ENCODE measurements at regions not wholly inside any gene's neighbourhood (a gene's known extent, or its start where the extent isn't known, plus 50 kb on each side); places are given as distances from the start of the nearest gene placed in this dataset.
A peak's percentile ranks its signal among the peaks of the same experiment; 100 is the strongest.
"Not testable (repeated sequence)": the region's sequence is repeated elsewhere in the genome, so short reads cannot be mapped to it uniquely, and the experiment has no call there.

DNA sequence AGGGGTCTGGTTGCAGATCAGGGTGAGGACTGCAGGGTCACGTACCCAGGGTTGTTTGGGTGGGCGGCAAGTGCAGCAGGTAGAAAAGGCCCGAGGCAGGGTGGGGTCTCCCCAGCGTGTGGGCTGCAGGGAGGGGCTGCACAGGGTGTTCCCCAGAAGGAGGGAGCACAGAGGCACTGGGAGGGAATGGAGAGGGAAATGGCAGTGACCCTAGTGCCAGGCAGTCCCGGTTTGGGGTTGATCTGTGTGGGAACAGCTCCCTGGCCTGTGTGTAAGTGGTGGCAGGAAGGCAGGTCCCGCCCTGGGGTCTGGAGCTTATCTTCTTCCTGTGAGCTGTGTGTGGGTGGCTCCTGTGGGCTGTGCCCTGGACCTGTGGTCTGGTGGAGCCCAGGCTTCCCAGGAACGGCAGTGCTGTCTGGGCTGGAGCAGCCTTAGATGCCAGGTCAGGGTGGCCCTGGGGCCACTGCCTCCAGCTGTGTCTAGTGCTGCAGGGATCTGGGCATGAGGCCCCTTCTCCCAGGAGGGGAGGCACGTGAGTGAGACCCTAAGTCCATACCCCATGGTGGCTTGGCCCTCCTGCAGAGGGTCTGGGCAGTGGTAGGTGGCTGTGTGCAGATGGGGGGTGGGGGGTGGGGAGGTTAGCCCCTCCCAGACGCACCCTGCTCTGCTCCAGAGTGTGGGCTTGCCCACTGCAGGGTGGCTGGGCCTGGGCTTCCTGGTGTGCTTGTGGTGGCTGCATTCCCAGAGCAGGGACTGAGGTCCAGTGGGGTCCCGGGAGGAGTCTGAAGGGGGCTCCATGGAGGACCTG lies 363.5 kb downstream of the TMEM121 start:
- peak; percentile 4 for DNase-seq
- WGBS, 2 donors (ENCODE audit: low coverage in 1 of 2), result 55 to 60% methylated on average over 1 to 7 of the region's 10 CpGs
- Histone ChIP-seq H3K4me3 (no peak overlapping the region), H3K4me1 (no peaks in the 10 kb centered on the region), H3K27me3 (no peaks in the 10 kb centered on the region), H3K36me3 (no peaks in the 10 kb centered on the region), H3K9me3 (no peaks in the 10 kb centered on the region), H3K27ac (no peak overlapping the region)
- in situ Hi-C loops (cut with MboI; ENCODE audit: low pct_ligation_motif_present in 1 of 4, low pct_unique_long_range_greater_than_20kb in 1 of 4, low sequenced_read_pairs in 3 of 4) (no loop called here), intact Hi-C loops (cut with DNase I; ENCODE audit: low total_unique reads) (loop anchor here (10.0 kb wide), 1 partner anchor 1005 kb away; no protein-coding TSS in a partner anchor)
- TF ChIP-seq POLR2AphosphoS5 (IDR thresholded peaks at IDR 0.05) (no peak), EP300 (IDR thresholded peaks at IDR 0.05; ENCODE audit: low read depth) (no peak), POLR2A (IDR thresholded peaks at IDR 0.05) (no peak)
- TF ChIP-seq, protein P1, sequence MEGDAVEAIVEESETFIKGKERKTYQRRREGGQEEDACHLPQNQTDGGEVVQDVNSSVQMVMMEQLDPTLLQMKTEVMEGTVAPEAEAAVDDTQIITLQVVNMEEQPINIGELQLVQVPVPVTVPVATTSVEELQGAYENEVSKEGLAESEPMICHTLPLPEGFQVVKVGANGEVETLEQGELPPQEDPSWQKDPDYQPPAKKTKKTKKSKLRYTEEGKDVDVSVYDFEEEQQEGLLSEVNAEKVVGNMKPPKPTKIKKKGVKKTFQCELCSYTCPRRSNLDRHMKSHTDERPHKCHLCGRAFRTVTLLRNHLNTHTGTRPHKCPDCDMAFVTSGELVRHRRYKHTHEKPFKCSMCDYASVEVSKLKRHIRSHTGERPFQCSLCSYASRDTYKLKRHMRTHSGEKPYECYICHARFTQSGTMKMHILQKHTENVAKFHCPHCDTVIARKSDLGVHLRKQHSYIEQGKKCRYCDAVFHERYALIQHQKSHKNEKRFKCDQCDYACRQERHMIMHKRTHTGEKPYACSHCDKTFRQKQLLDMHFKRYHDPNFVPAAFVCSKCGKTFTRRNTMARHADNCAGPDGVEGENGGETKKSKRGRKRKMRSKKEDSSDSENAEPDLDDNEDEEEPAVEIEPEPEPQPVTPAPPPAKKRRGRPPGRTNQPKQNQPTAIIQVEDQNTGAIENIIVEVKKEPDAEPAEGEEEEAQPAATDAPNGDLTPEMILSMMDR (IDR thresholded peaks at IDR 0.05), result no peak

DNA sequence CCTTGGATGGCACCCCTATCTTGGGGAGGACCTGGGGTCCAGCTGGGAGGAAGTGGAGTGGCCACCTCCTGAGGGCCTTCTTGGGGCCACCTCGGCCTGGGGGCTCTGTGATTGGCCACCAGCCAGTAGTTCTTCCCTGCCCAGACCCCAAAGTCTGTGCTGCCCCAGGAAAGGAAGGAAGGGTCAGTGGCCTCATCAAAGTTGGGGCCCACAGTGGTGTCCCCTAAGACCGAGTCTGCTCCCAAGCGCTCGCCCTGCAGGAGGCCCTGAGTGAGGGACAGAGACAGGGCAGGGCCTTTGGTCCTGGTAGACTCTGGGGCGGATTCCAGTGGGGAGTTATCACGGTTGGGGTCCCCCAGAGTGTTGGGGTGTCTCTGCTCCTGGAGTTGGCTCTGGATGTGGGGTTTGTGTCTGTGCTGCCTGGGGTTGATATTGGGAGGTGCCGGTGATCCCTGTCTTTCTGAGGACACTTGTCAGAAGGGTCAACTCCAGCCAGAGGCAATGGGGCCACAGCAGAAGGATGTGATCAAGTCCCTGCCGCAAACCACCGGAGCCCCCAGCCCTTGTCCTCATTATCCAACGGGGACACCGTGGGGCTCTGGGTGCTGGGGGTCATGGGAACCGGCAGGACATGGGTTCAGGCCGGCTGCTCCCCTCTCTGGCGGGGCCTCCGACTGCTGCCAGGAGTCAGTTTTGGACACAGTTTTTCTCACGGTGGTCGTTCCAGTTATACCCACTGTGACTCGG lies 364.3 kb downstream of the TMEM121 start:
- Histone ChIP-seq H3K4me1 (no peaks in the 10 kb centered on the region), H3K27me3 (no peaks in the 10 kb centered on the region), H3K4me3 (no peak overlapping the region), H3K9me3 (no peaks in the 10 kb centered on the region), H3K27ac (no peak overlapping the region), H3K36me3 (no peaks in the 10 kb centered on the region)
- in situ Hi-C loops (cut with MboI; ENCODE audit: low pct_ligation_motif_present in 1 of 4, low pct_unique_long_range_greater_than_20kb in 1 of 4, low sequenced_read_pairs in 3 of 4), result no loop called here
- intact Hi-C loops (cut with DNase I; ENCODE audit: low total_unique reads), result no loop called here
- WGBS, 2 donors (ENCODE audit: low coverage in 1 of 2), result 89% methylated on average over 18 of the region's 18 CpGs; no CpG with 5 or more reads in 1 of the 2 donors
- DNase-seq, result peak; percentile 5
- TF ChIP-seq, protein P1 (IDR thresholded peaks at IDR 0.05), result no peak
- TF ChIP-seq POLR2A (IDR thresholded peaks at IDR 0.05) (no peak), POLR2AphosphoS5 (IDR thresholded peaks at IDR 0.05) (no peak), EP300 (IDR thresholded peaks at IDR 0.05; ENCODE audit: low read depth) (no peak)

DNA sequence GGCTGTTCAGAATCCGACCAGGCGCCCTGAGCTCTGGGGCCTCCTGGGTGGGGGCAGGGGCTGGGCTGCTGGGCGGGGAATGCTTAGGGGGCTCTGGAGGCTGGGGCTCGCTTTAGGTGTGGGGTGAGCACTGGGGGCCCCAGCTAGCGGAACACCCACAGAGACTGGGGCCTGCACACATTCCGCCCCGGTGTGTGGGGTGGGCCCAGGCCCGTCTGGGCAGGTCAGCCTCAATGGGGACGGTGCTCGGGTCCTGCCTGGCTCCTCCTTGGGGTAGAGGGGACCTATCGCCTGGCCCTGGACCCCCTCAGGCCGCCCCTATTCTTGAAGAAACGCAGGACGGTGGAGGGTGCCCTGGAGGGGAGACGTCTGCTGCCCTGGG lies 364.8 kb downstream of the TMEM121 start:
- Histone ChIP-seq H3K27ac (no peak overlapping the region), H3K4me1 (no peaks in the 10 kb centered on the region), H3K9me3 (no peaks in the 10 kb centered on the region), H3K36me3 (no peaks in the 10 kb centered on the region), H3K27me3 (no peaks in the 10 kb centered on the region), H3K4me3 (no peak overlapping the region)
- 72% methylated on average over 13 of the region's 15 CpGs; no CpG with 5 or more reads in 1 of the 2 donors for WGBS, 2 donors (ENCODE audit: low coverage in 1 of 2)
- DNase-seq, result no peak
- TF ChIP-seq POLR2AphosphoS5 (IDR thresholded peaks at IDR 0.05), result no peak
- TF ChIP-seq, protein P1 (IDR thresholded peaks at IDR 0.05), result no peak
- TF ChIP-seq EP300 (IDR thresholded peaks at IDR 0.05; ENCODE audit: low read depth), result no peak
- no peak for TF ChIP-seq POLR2A (IDR thresholded peaks at IDR 0.05)
- intact Hi-C loops (cut with DNase I; ENCODE audit: low total_unique reads), result no loop called here
- in situ Hi-C loops (cut with MboI; ENCODE audit: low pct_ligation_motif_present in 1 of 4, low pct_unique_long_range_greater_than_20kb in 1 of 4, low sequenced_read_pairs in 3 of 4), result no loop called here

DNA sequence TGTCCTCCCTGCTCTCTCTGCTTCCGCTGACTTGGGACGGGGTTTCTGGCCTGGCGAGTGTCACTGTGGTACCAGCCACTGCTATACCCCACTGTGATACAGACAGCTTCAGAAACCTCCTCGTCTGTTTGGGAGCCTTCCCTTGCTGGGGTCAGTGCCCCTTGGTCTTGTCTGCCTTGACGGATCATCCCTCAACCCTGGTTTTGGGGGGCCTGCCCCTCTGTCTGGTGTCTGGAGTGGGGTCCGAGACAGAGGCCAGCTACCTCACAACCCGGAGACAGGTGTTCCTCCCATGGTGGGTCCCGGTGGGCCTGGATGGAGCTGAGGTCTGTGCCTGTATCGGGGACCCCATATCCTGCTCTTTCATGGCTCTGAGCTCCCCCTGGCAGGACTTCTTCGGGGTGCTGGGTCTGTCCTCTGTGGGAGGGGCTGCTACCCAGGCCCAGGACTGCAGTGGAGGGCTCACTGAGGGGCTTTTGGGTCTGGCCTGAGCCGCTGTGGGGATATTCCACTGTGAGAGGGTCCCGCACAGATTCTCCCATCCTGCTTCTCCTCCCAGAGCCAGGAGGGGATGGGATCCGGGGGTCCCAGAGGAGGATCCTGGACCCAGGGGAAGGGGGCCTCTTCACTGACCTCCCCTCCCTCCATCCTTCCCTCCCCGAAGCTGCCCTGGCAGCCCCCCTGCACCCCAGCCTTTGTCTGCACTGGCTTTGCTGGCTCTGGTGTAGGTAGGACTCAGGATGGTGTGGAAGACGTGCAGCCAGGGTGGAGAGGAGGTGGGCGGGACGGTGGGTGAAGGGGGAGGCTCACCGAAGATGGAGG lies 365.5 kb downstream of the TMEM121 start:
- no peak overlapping the region for H3K27ac ChIP-seq
- no peaks in the 10 kb centered on the region for H3K4me1 ChIP-seq
- TF ChIP-seq, protein P1 (IDR thresholded peaks at IDR 0.05), result no peak
- TF ChIP-seq POLR2AphosphoS5 (IDR thresholded peaks at IDR 0.05) (no peak), EP300 (IDR thresholded peaks at IDR 0.05; ENCODE audit: low read depth) (no peak), POLR2A (IDR thresholded peaks at IDR 0.05) (no peak)
- in situ Hi-C loops (cut with MboI; ENCODE audit: low pct_ligation_motif_present in 1 of 4, low pct_unique_long_range_greater_than_20kb in 1 of 4, low sequenced_read_pairs in 3 of 4), result no loop called here
- no peak overlapping the region for H3K4me3 ChIP-seq
- WGBS, 2 donors (ENCODE audit: low coverage in 1 of 2), result 68% methylated on average over 17 of the region's 18 CpGs; no CpG with 5 or more reads in 1 of the 2 donors
- intact Hi-C loops (cut with DNase I; ENCODE audit: low total_unique reads), result no loop called here
- H3K36me3 ChIP-seq, result no peaks in the 10 kb centered on the region
- peak; percentile 5 for DNase-seq
- no peaks in the 10 kb centered on the region for H3K9me3 ChIP-seq
- H3K27me3 ChIP-seq, result no peaks in the 10 kb centered on the region

DNA sequence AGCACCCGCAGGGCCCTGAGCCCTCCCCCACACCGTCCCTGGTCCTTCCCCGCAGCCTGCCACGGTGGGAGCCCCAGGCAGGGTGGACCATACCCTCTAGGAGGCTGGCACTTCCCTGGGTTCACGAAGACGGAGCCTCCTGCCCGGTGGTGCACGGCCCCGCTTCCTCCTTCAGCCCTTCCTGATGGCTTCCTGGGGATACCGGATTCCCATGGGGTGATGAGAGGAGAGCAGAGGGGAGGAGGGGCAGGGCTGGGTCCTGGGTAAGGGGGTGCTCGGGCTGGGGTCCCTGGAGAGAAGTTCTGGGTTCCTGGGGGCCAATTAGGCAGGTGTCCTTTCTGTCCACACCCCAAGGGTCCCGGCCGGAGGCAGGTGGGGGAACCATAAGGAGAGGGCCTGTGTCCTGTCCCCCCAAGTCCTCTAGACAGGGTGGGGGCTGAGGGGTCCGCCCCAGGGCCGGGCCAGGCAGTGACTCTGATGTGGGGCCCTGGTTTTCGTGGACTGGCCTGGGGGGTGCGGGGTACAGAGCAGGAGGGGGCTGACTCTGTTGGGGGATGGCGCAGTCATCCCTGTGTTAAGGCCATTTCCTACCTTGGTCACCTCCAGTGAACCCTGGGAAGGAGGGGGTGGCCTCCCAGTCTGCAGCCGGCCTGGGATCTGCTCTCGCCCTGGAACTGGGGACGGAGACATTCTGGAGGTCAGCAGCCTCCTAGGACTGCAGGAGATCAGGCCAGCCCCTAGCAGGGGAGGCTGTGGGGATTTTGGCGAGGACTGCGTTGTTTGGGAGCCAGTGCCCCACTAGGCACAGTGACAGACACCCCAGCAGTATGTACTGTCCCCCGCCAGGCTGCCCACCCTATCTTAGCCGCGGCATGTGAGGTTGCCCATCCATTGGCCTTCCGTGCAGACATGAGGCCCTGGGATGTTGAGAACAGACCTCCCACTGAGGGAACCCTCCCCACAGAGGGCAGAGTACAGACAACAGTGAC lies 366.4 kb downstream of the TMEM121 start:
- in situ Hi-C loops (cut with MboI; ENCODE audit: low pct_ligation_motif_present in 1 of 4, low pct_unique_long_range_greater_than_20kb in 1 of 4, low sequenced_read_pairs in 3 of 4); H3K27ac ChIP-seq; intact Hi-C loops (cut with DNase I; ENCODE audit: low total_unique reads); H3K4me3 ChIP-seq; H3K27me3 ChIP-seq; H3K4me1 ChIP-seq; H3K9me3 ChIP-seq; H3K36me3 ChIP-seq: not testable (repeated sequence)
- WGBS, 2 donors (ENCODE audit: low coverage in 1 of 2), result 73% methylated on average over 19 of the region's 27 CpGs; no CpG with 5 or more reads in 1 of the 2 donors
- peak; percentile 4 for DNase-seq
